GM23338 (cell line): ENCODE measurements at regions not wholly inside any gene's neighbourhood (a gene's known extent, or its start where the extent isn't known, plus 50 kb on each side); places are given as distances from the start of the nearest gene placed in this dataset.
"Not testable (repeated sequence)": the region's sequence is repeated elsewhere in the genome, so short reads cannot be mapped to it uniquely, and the experiment has no call there.

ENCODE experiments used
- CREB1 ChIP-seq: fragments of 250-450 bp; sonication (Bioruptor Pico); IDR thresholded peaks from 2 replicates; pipeline ENCODE4 v1.5.0; 2020; ENCODE audit warnings: low read depth, mild to moderate bottlenecking, moderate library complexity
- CTCF ChIP-seq, 2 experiments: fragments of 200-600 bp in 1 of 2; sonication (generic) in 1 of 2; conservative IDR thresholded peaks; 2 replicates each; pipeline versions ENCODE4 v1.5.1 to v1.6.1; 2016 to 2017; ENCODE audit warnings: antibody characterized with exemption in 2 of 2, low read depth in 2 of 2, mild to moderate bottlenecking in 2 of 2, moderate library complexity in 1 of 2
- EZH2 ChIP-seq: fragments of 200-600 bp; sonication (generic); IDR thresholded peaks from one replicate; pipeline ENCODE4 v1.8.0; 2017; ENCODE audit warnings: antibody characterized with exemption, mild to moderate bottlenecking, low read depth; ENCODE audit not compliant: unreplicated experiment
- EZH2phosphoT487 ChIP-seq: fragments of 200-600 bp; sonication (generic); IDR thresholded peaks from one replicate; pipeline ENCODE4 v1.8.1; 2018; ENCODE audit warnings: antibody characterized with exemption; ENCODE audit not compliant: unreplicated experiment
- POLR2AphosphoS5 ChIP-seq: IDR thresholded peaks from 2 replicates; pipeline ENCODE4 v1.6.1; 2016; ENCODE audit warnings: antibody characterized with exemption, low read depth
- ZNF114 ChIP-seq: fragments of 250-450 bp; sonication (Bioruptor Pico); IDR thresholded peaks from 2 replicates; pipeline ENCODE4 v1.5.0; 2020; ENCODE audit warnings: mild to moderate bottlenecking, moderate library complexity

GRCh38 chr7:150189963-150190362, 133.2 kb upstream of the LRRC61 start:
- TF ChIP-seq CTCF (conservative IDR thresholded peaks at IDR 0.05; ENCODE audit: low read depth in 2 of 2); EZH2; CREB1 (CRISPR knock-in tag); POLR2AphosphoS5; EZH2phosphoT487; ZNF114 (CRISPR knock-in tag): not testable (repeated sequence)
